Muscle of back (tissue), 3 donors: ENCODE measurements at regions not wholly inside any gene's neighbourhood (a gene's known extent, or its start where the extent isn't known, plus 50 kb on each side); places are given as distances from the start of the nearest gene placed in this dataset.
A peak's percentile ranks its signal among the peaks of the same experiment; 100 is the strongest.

Source experiments
- DNase-seq, 3 donors: peaks; one replicate each; pipeline versions ENCODE4 v3.0.0 to v3.0.0-alpha.2; 2013

GRCh38 chr11:26030399-26030798 is 301.5 kb upstream of the ANO3 start:
- DNase-seq, result no peak

GRCh38 chr11:26032241-26032640 is 299.7 kb upstream of the ANO3 start:
- DNase-seq, result no peak

GRCh38 chr11:26035696-26036095 is 296.2 kb upstream of the ANO3 start:
- no peak for DNase-seq

- DNase-seq, result no peak
These were observed 294.2 kb upstream of the ANO3 start for GRCh38 chr11:26037716-26038115.

GRCh38 chr11:26040339-26040738 is 291.6 kb upstream of the ANO3 start:
- no peak for DNase-seq

- no peak for DNase-seq
These were observed 289.8 kb upstream of the ANO3 start for GRCh38 chr11:26042113-26042512.

GRCh38 chr11:26043665-26044064 is 288.3 kb upstream of the ANO3 start:
- DNase-seq, result no peak

GRCh38 chr11:26044389-26044788 is 287.5 kb upstream of the ANO3 start:
- no peak for DNase-seq

- no peak for DNase-seq
These were observed 286.8 kb upstream of the ANO3 start for GRCh38 chr11:26045082-26045481.

GRCh38 chr11:26048271-26048670 is 283.7 kb upstream of the ANO3 start:
- DNase-seq, result no peak

- no peak for DNase-seq
These were observed 278.0 kb upstream of the ANO3 start for GRCh38 chr11:26053966-26054365.

- DNase-seq, result peak in 1 of 3 donors; percentile 4
These were observed 269.3 kb upstream of the ANO3 start for GRCh38 chr11:26062660-26063059.

- DNase-seq, result no peak
These were observed 268.0 kb upstream of the ANO3 start for GRCh38 chr11:26063915-26064314.

GRCh38 chr11:26065944-26066343 is 266.0 kb upstream of the ANO3 start:
- no peak for DNase-seq

- DNase-seq, result no peak
These were observed 261.1 kb upstream of the ANO3 start for GRCh38 chr11:26070714-26071380.

GRCh38 chr11:26072614-26073153 is 259.2 kb upstream of the ANO3 start:
- peak in 1 of 3 donors; percentile 32 for DNase-seq

GRCh38 chr11:26073646-26074045 is 258.3 kb upstream of the ANO3 start:
- no peak for DNase-seq

GRCh38 chr11:26076233-26076990 is 255.5 kb upstream of the ANO3 start:
- no peak for DNase-seq

- DNase-seq, result no peak
These were observed 253.6 kb upstream of the ANO3 start for GRCh38 chr11:26078231-26078821.

GRCh38 chr11:26084313-26084712 is 247.6 kb upstream of the ANO3 start:
- DNase-seq, result no peak

- no peak for DNase-seq
These were observed 245.9 kb upstream of the ANO3 start for GRCh38 chr11:26086028-26086427.

GRCh38 chr11:26087120-26087935 is 244.6 kb upstream of the ANO3 start:
- no peak for DNase-seq
